AG09309 (cell line): ENCODE measurements at regions not wholly inside any gene's neighbourhood (a gene's known extent, or its start where the extent isn't known, plus 50 kb on each side); places are given as distances from the start of the nearest gene placed in this dataset.

ENCODE experiments used
- DNase-seq: peaks from one replicate; pipeline ENCODE4 v3.0.0-alpha.2; 2010; ENCODE audit warnings: low read depth
- H3K4me3 ChIP-seq: 2 replicates; pipeline ENCODE4 v1.5.1; 2011; ENCODE audit warnings: mild to moderate bottlenecking, low read depth, low read length, moderate library complexity; ENCODE audit not compliant: control insufficient read depth
- TF ChIP-seq, protein P1 (sequence below): IDR thresholded peaks from 2 replicates; pipeline ENCODE4 v1.5.1; 2011; ENCODE audit warnings: mild to moderate bottlenecking, low read depth, low read length, inconsistent platforms; ENCODE audit not compliant: insufficient read depth, control insufficient read depth; ENCODE audit errors: missing control alignments

DNA sequence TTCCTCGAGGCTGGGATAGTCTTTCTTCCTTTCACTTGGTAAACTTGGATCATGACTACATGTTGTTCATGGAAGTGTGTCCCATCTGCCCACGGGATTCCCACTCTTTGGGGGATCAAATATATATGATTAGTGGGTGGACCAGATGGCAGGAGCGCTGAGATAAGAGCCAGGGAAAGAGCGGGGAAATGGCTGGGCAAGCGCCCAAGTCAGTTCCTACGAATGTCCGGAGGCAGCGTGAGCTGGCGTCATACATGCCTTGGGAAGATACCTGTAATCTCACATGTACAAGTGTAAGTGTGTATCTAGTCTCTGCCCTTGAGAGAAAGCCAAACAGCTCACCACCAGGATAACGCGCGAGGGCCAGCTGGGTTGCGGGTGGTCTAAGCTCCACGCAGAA lies 62.3 kb downstream of the FZD10 start:
- DNase-seq: no peak
- TF ChIP-seq, protein P1, sequence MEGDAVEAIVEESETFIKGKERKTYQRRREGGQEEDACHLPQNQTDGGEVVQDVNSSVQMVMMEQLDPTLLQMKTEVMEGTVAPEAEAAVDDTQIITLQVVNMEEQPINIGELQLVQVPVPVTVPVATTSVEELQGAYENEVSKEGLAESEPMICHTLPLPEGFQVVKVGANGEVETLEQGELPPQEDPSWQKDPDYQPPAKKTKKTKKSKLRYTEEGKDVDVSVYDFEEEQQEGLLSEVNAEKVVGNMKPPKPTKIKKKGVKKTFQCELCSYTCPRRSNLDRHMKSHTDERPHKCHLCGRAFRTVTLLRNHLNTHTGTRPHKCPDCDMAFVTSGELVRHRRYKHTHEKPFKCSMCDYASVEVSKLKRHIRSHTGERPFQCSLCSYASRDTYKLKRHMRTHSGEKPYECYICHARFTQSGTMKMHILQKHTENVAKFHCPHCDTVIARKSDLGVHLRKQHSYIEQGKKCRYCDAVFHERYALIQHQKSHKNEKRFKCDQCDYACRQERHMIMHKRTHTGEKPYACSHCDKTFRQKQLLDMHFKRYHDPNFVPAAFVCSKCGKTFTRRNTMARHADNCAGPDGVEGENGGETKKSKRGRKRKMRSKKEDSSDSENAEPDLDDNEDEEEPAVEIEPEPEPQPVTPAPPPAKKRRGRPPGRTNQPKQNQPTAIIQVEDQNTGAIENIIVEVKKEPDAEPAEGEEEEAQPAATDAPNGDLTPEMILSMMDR: no peak
- no peak overlapping the region for H3K4me3 ChIP-seq

GRCh38 chr12:130225347-130225746 lies 63.1 kb downstream of the FZD10 start:
- TF ChIP-seq, protein P1: no peak
- no peak for DNase-seq
- no peak overlapping the region for H3K4me3 ChIP-seq

- TF ChIP-seq, protein P1: no peak
- H3K4me3 ChIP-seq: no peak overlapping the region
- no peak for DNase-seq
Observed at GRCh38 chr12:130226126-130226525, 63.9 kb downstream of the FZD10 start.

GRCh38 chr12:130226771-130227170 lies 64.5 kb downstream of the FZD10 start:
- no peak for DNase-seq
- TF ChIP-seq, protein P1: no peak
- H3K4me3 ChIP-seq: no peak overlapping the region

- no peak for DNase-seq
- TF ChIP-seq, protein P1: no peak
- no peak overlapping the region for H3K4me3 ChIP-seq
Observed at GRCh38 chr12:130227641-130228040, 65.4 kb downstream of the FZD10 start.

- DNase-seq: no peak
- no peak overlapping the region for H3K4me3 ChIP-seq
- TF ChIP-seq, protein P1: no peak
Observed at GRCh38 chr12:130236446-130236845, 74.2 kb downstream of the FZD10 start.
